Liver (tissue), 3 donors: ENCODE measurements at regions not wholly inside any gene's neighbourhood (a gene's known extent, or its start where the extent isn't known, plus 50 kb on each side); places are given as distances from the start of the nearest gene placed in this dataset.

ENCODE experiments used
- FOXA1 ChIP-seq: IDR thresholded peaks from 2 replicates; pipeline ENCODE4 v1.6.1; 2016; ENCODE audit warnings: antibody characterized with exemption
- GABPA ChIP-seq, 2 donors: IDR thresholded peaks in 1 of 2; conservative IDR thresholded peaks in 1 of 2; 2 replicates each; pipeline ENCODE4 v1.6.1; 2016; ENCODE audit warnings: antibody characterized with exemption in 2 of 2, mild to moderate bottlenecking in 1 of 2, moderate library complexity in 1 of 2
- JUND ChIP-seq, 2 donors: IDR thresholded peaks; 2 replicates each; pipeline ENCODE4 v1.6.1; 2016; ENCODE audit warnings: antibody characterized with exemption in 2 of 2
- MAX ChIP-seq: IDR thresholded peaks from 2 replicates; pipeline ENCODE4 v1.6.1; 2016; ENCODE audit warnings: antibody characterized with exemption
- NR2F2 ChIP-seq: IDR thresholded peaks from 2 replicates; pipeline ENCODE4 v1.6.1; 2016; ENCODE audit warnings: antibody characterized with exemption
- TF ChIP-seq, protein P1 (sequence below): fragments of 150-350 bp; IDR thresholded peaks from 2 replicates; pipeline ENCODE4 v1.5.1; 2017; ENCODE audit warnings: improper control_type of control experiment, low read depth, low read length; ENCODE audit not compliant: missing input control
- TF ChIP-seq, protein P2 (sequence below): IDR thresholded peaks from 2 replicates; pipeline ENCODE4 v1.6.1; 2016; ENCODE audit warnings: antibody characterized with exemption
- TF ChIP-seq, protein P3 (sequence below): IDR thresholded peaks from 2 replicates; pipeline ENCODE4 v1.6.1; 2016; ENCODE audit warnings: antibody characterized with exemption, mild to moderate bottlenecking
- donor health status: healthy.
- donor health status: healthy.

- TF ChIP-seq, protein P1, sequence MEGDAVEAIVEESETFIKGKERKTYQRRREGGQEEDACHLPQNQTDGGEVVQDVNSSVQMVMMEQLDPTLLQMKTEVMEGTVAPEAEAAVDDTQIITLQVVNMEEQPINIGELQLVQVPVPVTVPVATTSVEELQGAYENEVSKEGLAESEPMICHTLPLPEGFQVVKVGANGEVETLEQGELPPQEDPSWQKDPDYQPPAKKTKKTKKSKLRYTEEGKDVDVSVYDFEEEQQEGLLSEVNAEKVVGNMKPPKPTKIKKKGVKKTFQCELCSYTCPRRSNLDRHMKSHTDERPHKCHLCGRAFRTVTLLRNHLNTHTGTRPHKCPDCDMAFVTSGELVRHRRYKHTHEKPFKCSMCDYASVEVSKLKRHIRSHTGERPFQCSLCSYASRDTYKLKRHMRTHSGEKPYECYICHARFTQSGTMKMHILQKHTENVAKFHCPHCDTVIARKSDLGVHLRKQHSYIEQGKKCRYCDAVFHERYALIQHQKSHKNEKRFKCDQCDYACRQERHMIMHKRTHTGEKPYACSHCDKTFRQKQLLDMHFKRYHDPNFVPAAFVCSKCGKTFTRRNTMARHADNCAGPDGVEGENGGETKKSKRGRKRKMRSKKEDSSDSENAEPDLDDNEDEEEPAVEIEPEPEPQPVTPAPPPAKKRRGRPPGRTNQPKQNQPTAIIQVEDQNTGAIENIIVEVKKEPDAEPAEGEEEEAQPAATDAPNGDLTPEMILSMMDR: no peak
- TF ChIP-seq, protein P2, sequence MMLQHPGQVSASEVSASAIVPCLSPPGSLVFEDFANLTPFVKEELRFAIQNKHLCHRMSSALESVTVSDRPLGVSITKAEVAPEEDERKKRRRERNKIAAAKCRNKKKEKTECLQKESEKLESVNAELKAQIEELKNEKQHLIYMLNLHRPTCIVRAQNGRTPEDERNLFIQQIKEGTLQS: no peak
- TF ChIP-seq NR2F2 (no peak), GABPA (IDR thresholded peaks at IDR 0.05 in 1 of 2, conservative IDR thresholded peaks at IDR 0.05 in 1 of 2) (no peak), FOXA1 (no peak), JUND (IDR thresholded peaks at IDR 0.05) (no peak), MAX (no peak)
- TF ChIP-seq, protein P3, sequence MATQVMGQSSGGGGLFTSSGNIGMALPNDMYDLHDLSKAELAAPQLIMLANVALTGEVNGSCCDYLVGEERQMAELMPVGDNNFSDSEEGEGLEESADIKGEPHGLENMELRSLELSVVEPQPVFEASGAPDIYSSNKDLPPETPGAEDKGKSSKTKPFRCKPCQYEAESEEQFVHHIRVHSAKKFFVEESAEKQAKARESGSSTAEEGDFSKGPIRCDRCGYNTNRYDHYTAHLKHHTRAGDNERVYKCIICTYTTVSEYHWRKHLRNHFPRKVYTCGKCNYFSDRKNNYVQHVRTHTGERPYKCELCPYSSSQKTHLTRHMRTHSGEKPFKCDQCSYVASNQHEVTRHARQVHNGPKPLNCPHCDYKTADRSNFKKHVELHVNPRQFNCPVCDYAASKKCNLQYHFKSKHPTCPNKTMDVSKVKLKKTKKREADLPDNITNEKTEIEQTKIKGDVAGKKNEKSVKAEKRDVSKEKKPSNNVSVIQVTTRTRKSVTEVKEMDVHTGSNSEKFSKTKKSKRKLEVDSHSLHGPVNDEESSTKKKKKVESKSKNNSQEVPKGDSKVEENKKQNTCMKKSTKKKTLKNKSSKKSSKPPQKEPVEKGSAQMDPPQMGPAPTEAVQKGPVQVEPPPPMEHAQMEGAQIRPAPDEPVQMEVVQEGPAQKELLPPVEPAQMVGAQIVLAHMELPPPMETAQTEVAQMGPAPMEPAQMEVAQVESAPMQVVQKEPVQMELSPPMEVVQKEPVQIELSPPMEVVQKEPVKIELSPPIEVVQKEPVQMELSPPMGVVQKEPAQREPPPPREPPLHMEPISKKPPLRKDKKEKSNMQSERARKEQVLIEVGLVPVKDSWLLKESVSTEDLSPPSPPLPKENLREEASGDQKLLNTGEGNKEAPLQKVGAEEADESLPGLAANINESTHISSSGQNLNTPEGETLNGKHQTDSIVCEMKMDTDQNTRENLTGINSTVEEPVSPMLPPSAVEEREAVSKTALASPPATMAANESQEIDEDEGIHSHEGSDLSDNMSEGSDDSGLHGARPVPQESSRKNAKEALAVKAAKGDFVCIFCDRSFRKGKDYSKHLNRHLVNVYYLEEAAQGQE: no peak
Observed at GRCh38 chr3:34035775-34036174, 237.3 kb downstream of the PDCD6IP start.
